K562 (cell line): ENCODE measurements at regions not wholly inside any gene's neighbourhood (a gene's known extent, or its start where the extent isn't known, plus 50 kb on each side); places are given as distances from the start of the nearest gene placed in this dataset.

Experiments
- ATAC-seq: fragments of 200-7000 bp; cut with Tn5 transposase; 3 replicates; pipeline ENCODE4 v1.9.1; 2020; ENCODE audit warnings: moderate library complexity
- BruUV-seq: library from RNA; stranded (reverse); fragments of 400-500 nt; replicated peaks from 2 replicates; lab custom pipeline; 2021; lab: Mats Ljungman, UMichigan
- CTCF ChIA-PET: fragments of 300-600 bp; formaldehyde crosslinking; extraction: SDS; loops from one replicate; lab custom pipeline; 2021; ENCODE audit warnings: low intra/inter-chr PET ratio; lab: Yijun Ruan, JAX
- POLR2A ChIA-PET: fragments of 300-600, 350-650 bp; sonication (Branson Sonifier 250); formaldehyde crosslinking; extraction: SDS; loops from one replicate; lab custom pipeline; 2021; ENCODE audit warnings: antibody characterized with exemption, inconsistent platforms; lab: Yijun Ruan, JAX
- DNase-seq, 4 experiments: peaks; one replicate each; pipeline versions ENCODE4 v3.0.0 to v3.0.0-alpha.2; 2011 to 2018; ENCODE audit warnings: low spot score in 3 of 4, mixed read lengths in 3 of 4; ENCODE audit errors: extremely low read depth in 1 of 4
- FAIRE-seq: peaks from 2 replicates; lab custom pipeline; 2011; peaks lifted over from hg19 to GRCh38; lab: Jason Lieb, UNC
- H2AFZ ChIP-seq: 2 replicates; pipeline ENCODE4 v1.6.0; 2011; ENCODE audit warnings: low read depth, low read length, control low read depth, inconsistent platforms
- H3K27ac ChIP-seq: fragments of 200-600 bp; 3 replicates; pipeline ENCODE4 v1.8.0; 2011; ENCODE audit warnings: low read depth, mild to moderate bottlenecking, control low read depth, inconsistent platforms, low read length, moderate library complexity, mixed read lengths; ENCODE audit errors: extremely low read depth
- H3K27me3 ChIP-seq, 2 experiments: fragments of 300-600 bp in 1 of 2; 2 replicates in 1 of 2; 3 replicates in 1 of 2; pipeline versions ENCODE4 v1.6.0 to v1.8.0; 2011; ENCODE audit warnings: inconsistent platforms in 2 of 2, low read length in 2 of 2, mild to moderate bottlenecking in 1 of 2, mixed read lengths in 1 of 2, moderate library complexity in 1 of 2; ENCODE audit not compliant: control insufficient read depth in 2 of 2, insufficient read depth in 2 of 2
- H3K36me3 ChIP-seq: fragments of 300-600 bp; 3 replicates; pipeline ENCODE4 v1.8.0; 2011; ENCODE audit warnings: mild to moderate bottlenecking, low read length, inconsistent platforms; ENCODE audit not compliant: control insufficient read depth, insufficient read depth
- H3K4me1 ChIP-seq, 2 experiments: fragments of 200-600 bp in 1 of 2; replicated peaks in 1 of 2; 2 replicates in 1 of 2; 3 replicates in 1 of 2; pipeline versions ENCODE4 v1.5.1 to v1.8.0; 2011; ENCODE audit warnings: inconsistent platforms in 2 of 2, low read length in 2 of 2, mild to moderate bottlenecking in 1 of 2, mixed read lengths in 1 of 2, moderate library complexity in 1 of 2; ENCODE audit not compliant: control insufficient read depth in 2 of 2, insufficient read depth in 2 of 2
- H3K4me2 ChIP-seq: 2 replicates; pipeline ENCODE4 v1.6.1; 2011; ENCODE audit warnings: low read length, control low read depth, inconsistent platforms, mixed read lengths; ENCODE audit not compliant: insufficient read depth
- H3K4me3 ChIP-seq: fragments of 200-600 bp; sonication (generic), shearing (Covaris generic); 2 replicates; pipeline ENCODE4 v1.5.1; 2016; ENCODE audit warnings: control low read depth, inconsistent platforms
- H3K79me2 ChIP-seq: fragments of 200-600 bp; 3 replicates; pipeline ENCODE4 v1.8.0; 2011; ENCODE audit warnings: low read length, inconsistent platforms; ENCODE audit not compliant: control insufficient read depth, insufficient read depth
- H3K9ac ChIP-seq, 2 experiments: 2 replicates each; pipeline versions ENCODE4 v1.6.0 to v1.6.1; 2011; ENCODE audit warnings: low read depth in 2 of 2, low read length in 2 of 2, control low read depth in 1 of 2, inconsistent platforms in 1 of 2, mild to moderate bottlenecking in 1 of 2, mixed read lengths in 1 of 2; ENCODE audit not compliant: insufficient read depth in 1 of 2
- H3K9me1 ChIP-seq: one replicate; pipeline ENCODE4 v1.6.0; 2011; ENCODE audit warnings: inconsistent platforms, mild to moderate bottlenecking, low read length, moderate library complexity; ENCODE audit not compliant: control insufficient read depth, insufficient read depth
- H3K9me3 ChIP-seq: replicated peaks from 2 replicates; pipeline ENCODE4 v1.5.1; 2011; ENCODE audit warnings: low read depth, low read length, inconsistent platforms; ENCODE audit not compliant: control insufficient read depth, insufficient read depth
- H4K20me1 ChIP-seq: replicated peaks from 2 replicates; pipeline ENCODE4 v1.6.1; 2011; ENCODE audit warnings: low read length, inconsistent platforms, mixed read lengths; ENCODE audit not compliant: control insufficient read depth, insufficient read depth
- CBX8 ChIP-seq: fragments of 200-600 bp; sonication (generic); IDR thresholded peaks from 2 replicates; pipeline ENCODE4 v1.6.1; 2012; ENCODE audit warnings: borderline replicate concordance, mixed run types, low read depth, mild to moderate bottlenecking, moderate library complexity, mixed read lengths, low read length, control low read depth, inconsistent platforms; ENCODE audit not compliant: poor library complexity, severe bottlenecking; ENCODE audit errors: extremely low read depth
- E2F3 ChIP-seq: fragments of 250-450 bp; sonication (Bioruptor Pico); IDR thresholded peaks from 2 replicates; pipeline ENCODE4 v1.4.0; 2020; ENCODE audit warnings: mild to moderate bottlenecking
- PHF21A ChIP-seq: fragments of 450-650 bp; IDR thresholded peaks from 2 replicates; pipeline ENCODE4 v1.6.1; 2017; ENCODE audit warnings: low read depth, borderline replicate concordance
- RNF2 ChIP-seq: sonication (generic); IDR thresholded peaks from 2 replicates; pipeline ENCODE4 v1.6.1; 2016
- TAF15 ChIP-seq: fragments of 200-400 bp; formaldehyde crosslinking; IDR thresholded peaks from 2 replicates; pipeline ENCODE4 v1.6.1; 2017; ENCODE audit warnings: mild to moderate bottlenecking, low read depth, low read length, moderate library complexity
- TAF9B ChIP-seq: fragments of 450-650 bp; IDR thresholded peaks from 2 replicates; pipeline ENCODE4 v1.6.1; 2018; ENCODE audit warnings: mild to moderate bottlenecking; ENCODE audit not compliant: partially characterized antibody
- TBL1XR1 ChIP-seq, 2 experiments: IDR thresholded peaks; 2 replicates each; pipeline ENCODE4 v1.6.1; 2012; ENCODE audit warnings: improper control_type of control experiment in 2 of 2, low read length in 2 of 2, mild to moderate bottlenecking in 1 of 2
- ZNF408 ChIP-seq: fragments of 250-450 bp; sonication (Bioruptor Pico); IDR thresholded peaks from 2 replicates; pipeline ENCODE4 v1.4.0; 2020; ENCODE audit warnings: low read depth, mild to moderate bottlenecking, moderate library complexity
- ZNF766 ChIP-seq: fragments of 200-800 bp; sonication (Bioruptor generic); conservative IDR thresholded peaks from 2 replicates; pipeline ENCODE4 v1.6.1; 2016; ENCODE audit warnings: missing genetic modification characterization, missing compliant biosample characterization
- WGBS: fragments of 100-300 bp; shearing (Covaris generic); methylation state at CpG from one replicate; pipeline ENCODE4 v1.1.6; 2016; ENCODE audit warnings: low coverage, mixed read lengths; ENCODE audit not compliant: insufficient coverage; ENCODE audit errors: missing lambda C conversion rate; 5-methylcytosine and 5-hydroxymethylcytosine counted together
- in situ Hi-C: fragments of 300-500 bp; cut with MboI; formaldehyde crosslinking; loops from 4 replicates; pipeline ENCODE4 v1.15.0; 2018; ENCODE audit warnings: inconsistent platforms, mixed read lengths
- intact Hi-C: fragments of 100-400 bp; cut with micrococcal nuclease; formaldehyde crosslinking; loops from 2 replicates; pipeline ENCODE4 v1.14.2; 2022
- TF ChIP-seq, protein P1 (sequence below): fragments of 450-650 bp; IDR thresholded peaks from 2 replicates; pipeline ENCODE4 v1.6.1; 2014; ENCODE audit warnings: low read depth, mild to moderate bottlenecking, moderate library complexity, borderline replicate concordance
- TF ChIP-seq, protein P2 (sequence below), 2 experiments: fragments of 450-650 bp in 1 of 2; sonication (generic) in 1 of 2; formaldehyde crosslinking in 1 of 2; IDR thresholded peaks; 2 replicates each; pipeline versions ENCODE4 v1.7.1 to v1.9.0; 2016 to 2022; ENCODE audit warnings: inconsistent platforms in 1 of 2, mild to moderate bottlenecking in 1 of 2, missing genetic modification reagents in 1 of 2
- TF ChIP-seq, protein P3 (sequence below): fragments of 450-650 bp; IDR thresholded peaks from 2 replicates; pipeline ENCODE4 v1.6.1; 2016; ENCODE audit warnings: low read depth, mild to moderate bottlenecking, moderate library complexity

DNA sequence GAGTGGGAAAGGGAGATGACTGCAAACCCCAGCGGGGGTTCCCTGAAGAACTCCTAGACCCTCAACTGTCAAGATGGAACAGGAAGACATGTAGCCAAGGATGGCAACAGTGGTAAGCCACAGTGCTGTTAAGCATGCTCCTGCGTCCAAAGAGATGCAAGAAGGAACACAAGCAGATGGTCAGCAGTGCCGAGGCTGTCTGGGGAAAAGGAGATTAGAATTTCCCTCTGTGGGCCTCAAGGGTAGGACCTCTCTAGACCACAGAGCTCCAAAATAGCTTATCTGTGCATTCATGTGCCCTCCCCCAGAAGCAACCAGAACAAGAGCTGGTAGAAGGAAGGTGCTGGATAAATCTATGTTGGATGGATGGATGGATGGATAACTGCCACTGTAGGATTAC, 82.0 kb upstream of the CPEB2 start:
- H4K20me1 ChIP-seq = no peaks in the 10 kb centered on the region
- no peak overlapping the region for H3K4me3 ChIP-seq
- peaks cover 0 to 10% of the 10 kb centered on the region in 2 experiments; a peak in 2 of 5 replicates for H3K4me1 ChIP-seq
- no peaks in the 10 kb centered on the region for H3K36me3 ChIP-seq
- no TSS peak for BruUV-seq
- 3% methylated on average over 3 of the region's 3 CpGs for WGBS
- no peaks in the 10 kb centered on the region for H3K9me3 ChIP-seq
- H2AFZ ChIP-seq = no peak overlapping the region
- POLR2A ChIA-PET = no interaction called here
- H3K9ac ChIP-seq = no peak overlapping the region
- DNase-seq (peak in 2 of 4 experiments; percentile 33 to 71), FAIRE-seq (peak; percentile 58), ATAC-seq (peak; percentile 75)
- CTCF ChIA-PET = no interaction called here
- no peaks in the 10 kb centered on the region for H3K79me2 ChIP-seq
- in situ Hi-C loops (no loop called here), intact Hi-C loops (no loop called here)
- no peak overlapping the region for H3K27ac ChIP-seq
- H3K4me2 ChIP-seq = no peak overlapping the region
- H3K27me3 ChIP-seq = no peaks in the 10 kb centered on the region; a peak in 1 of 5 replicates
- no peaks in the 10 kb centered on the region for H3K9me1 ChIP-seq
- TF ChIP-seq TAF15 (no peak), PHF21A (no peak), TAF9B (no peak), E2F3 (CRISPR knock-in tag) (no peak), ZNF766 (CRISPR knock-in tag) (peak; percentile 64), CBX8 (no peak), RNF2 (peak; percentile 31; the same call in 1 of the 2 replicates), ZNF408 (no peak), TBL1XR1 (IDR thresholded peaks at IDR 0.05; ENCODE audit: low read length in 2 of 2) (no peak)
- TF ChIP-seq, protein P1, sequence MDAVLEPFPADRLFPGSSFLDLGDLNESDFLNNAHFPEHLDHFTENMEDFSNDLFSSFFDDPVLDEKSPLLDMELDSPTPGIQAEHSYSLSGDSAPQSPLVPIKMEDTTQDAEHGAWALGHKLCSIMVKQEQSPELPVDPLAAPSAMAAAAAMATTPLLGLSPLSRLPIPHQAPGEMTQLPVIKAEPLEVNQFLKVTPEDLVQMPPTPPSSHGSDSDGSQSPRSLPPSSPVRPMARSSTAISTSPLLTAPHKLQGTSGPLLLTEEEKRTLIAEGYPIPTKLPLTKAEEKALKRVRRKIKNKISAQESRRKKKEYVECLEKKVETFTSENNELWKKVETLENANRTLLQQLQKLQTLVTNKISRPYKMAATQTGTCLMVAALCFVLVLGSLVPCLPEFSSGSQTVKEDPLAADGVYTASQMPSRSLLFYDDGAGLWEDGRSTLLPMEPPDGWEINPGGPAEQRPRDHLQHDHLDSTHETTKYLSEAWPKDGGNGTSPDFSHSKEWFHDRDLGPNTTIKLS = no peak
- TF ChIP-seq, protein P2, sequence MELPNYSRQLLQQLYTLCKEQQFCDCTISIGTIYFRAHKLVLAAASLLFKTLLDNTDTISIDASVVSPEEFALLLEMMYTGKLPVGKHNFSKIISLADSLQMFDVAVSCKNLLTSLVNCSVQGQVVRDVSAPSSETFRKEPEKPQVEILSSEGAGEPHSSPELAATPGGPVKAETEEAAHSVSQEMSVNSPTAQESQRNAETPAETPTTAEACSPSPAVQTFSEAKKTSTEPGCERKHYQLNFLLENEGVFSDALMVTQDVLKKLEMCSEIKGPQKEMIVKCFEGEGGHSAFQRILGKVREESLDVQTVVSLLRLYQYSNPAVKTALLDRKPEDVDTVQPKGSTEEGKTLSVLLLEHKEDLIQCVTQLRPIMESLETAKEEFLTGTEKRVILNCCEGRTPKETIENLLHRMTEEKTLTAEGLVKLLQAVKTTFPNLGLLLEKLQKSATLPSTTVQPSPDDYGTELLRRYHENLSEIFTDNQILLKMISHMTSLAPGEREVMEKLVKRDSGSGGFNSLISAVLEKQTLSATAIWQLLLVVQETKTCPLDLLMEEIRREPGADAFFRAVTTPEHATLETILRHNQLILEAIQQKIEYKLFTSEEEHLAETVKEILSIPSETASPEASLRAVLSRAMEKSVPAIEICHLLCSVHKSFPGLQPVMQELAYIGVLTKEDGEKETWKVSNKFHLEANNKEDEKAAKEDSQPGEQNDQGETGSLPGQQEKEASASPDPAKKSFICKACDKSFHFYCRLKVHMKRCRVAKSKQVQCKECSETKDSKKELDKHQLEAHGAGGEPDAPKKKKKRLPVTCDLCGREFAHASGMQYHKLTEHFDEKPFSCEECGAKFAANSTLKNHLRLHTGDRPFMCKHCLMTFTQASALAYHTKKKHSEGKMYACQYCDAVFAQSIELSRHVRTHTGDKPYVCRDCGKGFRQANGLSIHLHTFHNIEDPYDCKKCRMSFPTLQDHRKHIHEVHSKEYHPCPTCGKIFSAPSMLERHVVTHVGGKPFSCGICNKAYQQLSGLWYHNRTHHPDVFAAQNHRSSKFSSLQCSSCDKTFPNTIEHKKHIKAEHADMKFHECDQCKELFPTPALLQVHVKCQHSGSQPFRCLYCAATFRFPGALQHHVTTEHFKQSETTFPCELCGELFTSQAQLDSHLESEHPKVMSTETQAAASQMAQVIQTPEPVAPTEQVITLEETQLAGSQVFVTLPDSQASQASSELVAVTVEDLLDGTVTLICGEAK (IDR thresholded peaks at IDR 0.05) = no peak
- TF ChIP-seq, protein P2 (CRISPR knock-in tag; IDR thresholded peaks at IDR 0.05) = no peak
- TF ChIP-seq, protein P3, sequence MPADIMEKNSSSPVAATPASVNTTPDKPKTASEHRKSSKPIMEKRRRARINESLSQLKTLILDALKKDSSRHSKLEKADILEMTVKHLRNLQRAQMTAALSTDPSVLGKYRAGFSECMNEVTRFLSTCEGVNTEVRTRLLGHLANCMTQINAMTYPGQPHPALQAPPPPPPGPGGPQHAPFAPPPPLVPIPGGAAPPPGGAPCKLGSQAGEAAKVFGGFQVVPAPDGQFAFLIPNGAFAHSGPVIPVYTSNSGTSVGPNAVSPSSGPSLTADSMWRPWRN = no peak
